Activated T-cell treated with anti-CD3 and anti-CD28 coated beads, Interleukin-2, amount 50 U/mL, for 72 hours (primary cell): ENCODE measurements at regions not wholly inside any gene's neighbourhood (a gene's known extent, or its start where the extent isn't known, plus 50 kb on each side); places are given as distances from the start of the nearest gene placed in this dataset.

Experiments used
- ATAC-seq, 2 donors: fragments of 150-1000 bp; cut with Tn5 transposase; replicated peaks in 1 of 2; 2 replicates each; pipeline ENCODE4 v1.10.0; 2021; ENCODE audit warnings: moderate library complexity in 2 of 2, mild to moderate bottlenecking in 1 of 2
- DNase-seq, 2 donors: peaks; one replicate each; pipeline ENCODE4 v3.0.0; 2021 to 2022; ENCODE audit warnings: mixed read lengths in 1 of 2
- H3K27ac Mint-ChIP-seq: one replicate; pipeline ENCODE4 v1.8.0; 2022; ENCODE audit warnings: mild to moderate bottlenecking, moderate library complexity, mixed read lengths
- H3K27me3 Mint-ChIP-seq: one replicate; pipeline ENCODE4 v1.8.0; 2022; ENCODE audit warnings: low read depth, mixed read lengths
- H3K36me3 Mint-ChIP-seq, 2 donors: one replicate each; pipeline ENCODE4 v1.8.0; 2022; ENCODE audit warnings: mixed read lengths in 2 of 2, mild to moderate bottlenecking in 1 of 2; ENCODE audit not compliant: insufficient read depth in 2 of 2
- H3K4me1 Mint-ChIP-seq: one replicate; pipeline ENCODE4 v1.8.0; 2022; ENCODE audit warnings: low read depth, mixed read lengths
- H3K4me3 Mint-ChIP-seq, 2 donors: one replicate each; pipeline ENCODE4 v1.8.0; 2022; ENCODE audit warnings: mild to moderate bottlenecking in 2 of 2, mixed read lengths in 2 of 2, moderate library complexity in 2 of 2
- H3K9me3 Mint-ChIP-seq, 2 donors: one replicate each; pipeline ENCODE4 v1.8.0; 2022; ENCODE audit warnings: mixed read lengths in 2 of 2

GRCh38 chr5:133846478-133847226 is 121.8 kb downstream of the C5orf15 start:
- H3K4me3 Mint-ChIP-seq, result no peak overlapping the region
- H3K27ac Mint-ChIP-seq, result no peak overlapping the region
- no peaks in the 10 kb centered on the region for H3K9me3 Mint-ChIP-seq
- H3K4me1 Mint-ChIP-seq, result no peaks in the 10 kb centered on the region
- H3K36me3 Mint-ChIP-seq, result no peaks in the 10 kb centered on the region
- no peak for ATAC-seq
- no peak for DNase-seq
- H3K27me3 Mint-ChIP-seq, result peaks cover 7% of the 10 kb centered on the region

GRCh38 chr5:133845271-133845670 is 123.2 kb downstream of the C5orf15 start:
- Mint-ChIP-seq H3K27ac (no peak overlapping the region), H3K36me3 (no peaks in the 10 kb centered on the region), H3K4me3 (no peak overlapping the region), H3K27me3 (peaks cover 7% of the 10 kb centered on the region), H3K4me1 (no peaks in the 10 kb centered on the region), H3K9me3 (no peaks in the 10 kb centered on the region)
- ATAC-seq, result no peak
- DNase-seq, result no peak

GRCh38 chr5:133844836-133845235 is 123.6 kb downstream of the C5orf15 start:
- no peak for DNase-seq
- Mint-ChIP-seq H3K4me1 (no peaks in the 10 kb centered on the region), H3K27me3 (peaks cover 7% of the 10 kb centered on the region), H3K4me3 (no peak overlapping the region), H3K36me3 (no peaks in the 10 kb centered on the region), H3K9me3 (no peaks in the 10 kb centered on the region), H3K27ac (no peak overlapping the region)
- no peak for ATAC-seq

- no peaks in the 10 kb centered on the region for H3K9me3 Mint-ChIP-seq
- H3K27me3 Mint-ChIP-seq, result peaks cover 7% of the 10 kb centered on the region
- H3K27ac Mint-ChIP-seq, result no peak overlapping the region
- DNase-seq (no peak), ATAC-seq (no peak)
- no peaks in the 10 kb centered on the region for H3K36me3 Mint-ChIP-seq
- H3K4me1 Mint-ChIP-seq, result no peaks in the 10 kb centered on the region
- H3K4me3 Mint-ChIP-seq, result no peak overlapping the region
These were observed 124.5 kb downstream of the C5orf15 start for GRCh38 chr5:133843911-133844310.

GRCh38 chr5:133842846-133843611 is 125.4 kb downstream of the C5orf15 start:
- Mint-ChIP-seq H3K27ac (no peak overlapping the region), H3K36me3 (no peaks in the 10 kb centered on the region), H3K9me3 (no peaks in the 10 kb centered on the region), H3K4me1 (no peaks in the 10 kb centered on the region), H3K4me3 (no peak overlapping the region), H3K27me3 (peaks cover 7% of the 10 kb centered on the region)
- DNase-seq (no peak), ATAC-seq (no peak)

GRCh38 chr5:133841831-133842750 is 126.3 kb downstream of the C5orf15 start:
- H3K36me3 Mint-ChIP-seq, result no peaks in the 10 kb centered on the region
- no peaks in the 10 kb centered on the region for H3K9me3 Mint-ChIP-seq
- ATAC-seq, result no peak
- no peak overlapping the region for H3K4me3 Mint-ChIP-seq
- H3K27ac Mint-ChIP-seq, result peak overlapping the region; percentile 47
- no peak for DNase-seq
- peaks cover 9% of the 10 kb centered on the region for H3K27me3 Mint-ChIP-seq
- H3K4me1 Mint-ChIP-seq, result no peaks in the 10 kb centered on the region

GRCh38 chr5:133840168-133840567 is 128.3 kb downstream of the C5orf15 start:
- no peaks in the 10 kb centered on the region for H3K36me3 Mint-ChIP-seq
- no peaks in the 10 kb centered on the region for H3K4me1 Mint-ChIP-seq
- no peak for DNase-seq
- H3K4me3 Mint-ChIP-seq, result no peak overlapping the region
- H3K9me3 Mint-ChIP-seq, result peaks cover 0 to 6% of the 10 kb centered on the region in 2 donors
- H3K27me3 Mint-ChIP-seq, result peaks cover 8% of the 10 kb centered on the region
- H3K27ac Mint-ChIP-seq, result no peak overlapping the region
- no peak for ATAC-seq

- H3K4me1 Mint-ChIP-seq, result no peaks in the 10 kb centered on the region
- H3K27ac Mint-ChIP-seq, result no peak overlapping the region
- ATAC-seq, result no peak
- DNase-seq, result no peak
- peaks cover 8% of the 10 kb centered on the region for H3K27me3 Mint-ChIP-seq
- peaks cover 0 to 6% of the 10 kb centered on the region in 2 donors for H3K9me3 Mint-ChIP-seq
- no peaks in the 10 kb centered on the region for H3K36me3 Mint-ChIP-seq
- H3K4me3 Mint-ChIP-seq, result no peak overlapping the region
These were observed 128.7 kb downstream of the C5orf15 start for GRCh38 chr5:133839721-133840120.

- no peak for ATAC-seq
- no peak for DNase-seq
- H3K4me1 Mint-ChIP-seq, result no peaks in the 10 kb centered on the region
- peak overlapping the region; percentile 80 for H3K27ac Mint-ChIP-seq
- peaks cover 0 to 6% of the 10 kb centered on the region in 2 donors for H3K9me3 Mint-ChIP-seq
- H3K4me3 Mint-ChIP-seq, result no peak overlapping the region
- peaks cover 9% of the 10 kb centered on the region for H3K27me3 Mint-ChIP-seq
- H3K36me3 Mint-ChIP-seq, result no peaks in the 10 kb centered on the region
These were observed 129.3 kb downstream of the C5orf15 start for GRCh38 chr5:133839090-133839489.

GRCh38 chr5:133838286-133838685 is 130.1 kb downstream of the C5orf15 start:
- H3K27ac Mint-ChIP-seq, result no peak overlapping the region
- H3K4me3 Mint-ChIP-seq, result no peak overlapping the region
- no peaks in the 10 kb centered on the region for H3K4me1 Mint-ChIP-seq
- no peak for ATAC-seq
- no peak for DNase-seq
- no peaks in the 10 kb centered on the region for H3K36me3 Mint-ChIP-seq
- peaks cover 0 to 6% of the 10 kb centered on the region in 2 donors for H3K9me3 Mint-ChIP-seq
- H3K27me3 Mint-ChIP-seq, result peaks cover 17% of the 10 kb centered on the region

GRCh38 chr5:133831491-133832224 is 136.8 kb downstream of the C5orf15 start:
- peaks cover 0 to 3% of the 10 kb centered on the region in 2 donors for H3K9me3 Mint-ChIP-seq
- peak in 1 of 2 donors; percentile 41 for ATAC-seq
- H3K4me1 Mint-ChIP-seq, result peaks cover 7% of the 10 kb centered on the region
- DNase-seq, result no peak
- peaks cover 11% of the 10 kb centered on the region for H3K27me3 Mint-ChIP-seq
- H3K27ac Mint-ChIP-seq, result no peak overlapping the region
- no peaks in the 10 kb centered on the region for H3K36me3 Mint-ChIP-seq
- H3K4me3 Mint-ChIP-seq, result no peak overlapping the region

GRCh38 chr5:133830911-133831310 is 137.5 kb downstream of the C5orf15 start:
- ATAC-seq, result no peak
- Mint-ChIP-seq H3K36me3 (no peaks in the 10 kb centered on the region), H3K9me3 (no peaks in the 10 kb centered on the region), H3K4me3 (no peak overlapping the region), H3K27me3 (peaks cover 10% of the 10 kb centered on the region), H3K4me1 (peaks cover 14% of the 10 kb centered on the region), H3K27ac (no peak overlapping the region)
- no peak for DNase-seq
